ENCODE measurements at regions not wholly inside any gene's neighbourhood (a gene's known extent, or its start where the extent isn't known, plus 50 kb on each side); places are given as distances from the start of the nearest gene placed in this dataset.

- DNase-seq: no peak
- Histone ChIP-seq H3K9ac (ENCODE audit: low read length) (no peak overlapping the region), H3K27me3 (replicated peaks; ENCODE audit: insufficient read depth, low read length) (no peaks in the 10 kb centered on the region), H3F3A (ENCODE audit: insufficient read depth, low read length) (no peaks in the 10 kb centered on the region), H3K79me2 (ENCODE audit: low read length) (no peaks in the 10 kb centered on the region), H3K9me2 (replicated peaks; ENCODE audit: insufficient read depth, low read length) (no peaks in the 10 kb centered on the region), H3K9me3 (replicated peaks; ENCODE audit: insufficient read depth, low read length) (no peaks in the 10 kb centered on the region), H2AFZ (ENCODE audit: low read length) (no peak overlapping the region), H3K4me2 (ENCODE audit: low read depth, low read length) (no peak overlapping the region), H4K20me1 (ENCODE audit: insufficient read depth, low read length) (no peaks in the 10 kb centered on the region), H3K36me3 (replicated peaks; ENCODE audit: insufficient read depth, low read length) (no peaks in the 10 kb centered on the region), H3K27ac (ENCODE audit: low read length) (no peak overlapping the region), H3K4me3 (ENCODE audit: low read length) (no peak overlapping the region), H3K4me1 (ENCODE audit: low read length) (peaks cover 9% of the 10 kb centered on the region; the same call in 1 of the 2 replicates)
- TF ChIP-seq EZH2phosphoT487 (IDR thresholded peaks at IDR 0.05; ENCODE audit: low read length): no peak
- TF ChIP-seq CTCF (IDR thresholded peaks at IDR 0.05; ENCODE audit: low read length): no peak
- no peak for TF ChIP-seq EZH2 (optimal IDR thresholded peaks at IDR 0.05; ENCODE audit: low read depth, low read length)
These were observed 680.3 kb downstream of the LRRIQ3 start for GRCh38 chr1:73517603-73518191.

- Histone ChIP-seq H3K27me3 (replicated peaks; ENCODE audit: insufficient read depth, low read length) (no peaks in the 10 kb centered on the region), H3K9ac (ENCODE audit: low read length) (no peak overlapping the region), H3K4me2 (ENCODE audit: low read depth, low read length) (no peak overlapping the region), H3F3A (ENCODE audit: insufficient read depth, low read length) (no peaks in the 10 kb centered on the region), H3K79me2 (ENCODE audit: low read length) (no peaks in the 10 kb centered on the region), H3K4me3 (ENCODE audit: low read length) (no peak overlapping the region), H3K9me2 (replicated peaks; ENCODE audit: insufficient read depth, low read length) (no peaks in the 10 kb centered on the region), H2AFZ (ENCODE audit: low read length) (no peak overlapping the region), H3K27ac (ENCODE audit: low read length) (no peak overlapping the region), H4K20me1 (ENCODE audit: insufficient read depth, low read length) (no peaks in the 10 kb centered on the region), H3K9me3 (replicated peaks; ENCODE audit: insufficient read depth, low read length) (no peaks in the 10 kb centered on the region), H3K4me1 (ENCODE audit: low read length) (peaks cover 9% of the 10 kb centered on the region; the same call in 1 of the 2 replicates), H3K36me3 (replicated peaks; ENCODE audit: insufficient read depth, low read length) (no peaks in the 10 kb centered on the region)
- DNase-seq: no peak
- no peak for TF ChIP-seq EZH2 (optimal IDR thresholded peaks at IDR 0.05; ENCODE audit: low read depth, low read length)
- no peak for TF ChIP-seq EZH2phosphoT487 (IDR thresholded peaks at IDR 0.05; ENCODE audit: low read length)
- no peak for TF ChIP-seq CTCF (IDR thresholded peaks at IDR 0.05; ENCODE audit: low read length)
These were observed 681.5 kb downstream of the LRRIQ3 start for GRCh38 chr1:73516451-73516850.

GRCh38 chr1:73511038-73511437, 686.9 kb downstream of the LRRIQ3 start:
- Histone ChIP-seq H3K79me2 (ENCODE audit: low read length) (no peaks in the 10 kb centered on the region), H3K4me2 (ENCODE audit: low read depth, low read length) (no peak overlapping the region), H3K9me2 (replicated peaks; ENCODE audit: insufficient read depth, low read length) (no peaks in the 10 kb centered on the region), H3K4me3 (ENCODE audit: low read length) (no peak overlapping the region), H2AFZ (ENCODE audit: low read length) (no peak overlapping the region), H3K4me1 (ENCODE audit: low read length) (peaks cover 9% of the 10 kb centered on the region; the same call in 1 of the 2 replicates), H3K36me3 (replicated peaks; ENCODE audit: insufficient read depth, low read length) (no peaks in the 10 kb centered on the region), H3K27me3 (replicated peaks; ENCODE audit: insufficient read depth, low read length) (no peaks in the 10 kb centered on the region), H3K27ac (ENCODE audit: low read length) (no peak overlapping the region), H3K9me3 (replicated peaks; ENCODE audit: insufficient read depth, low read length) (no peaks in the 10 kb centered on the region), H4K20me1 (ENCODE audit: insufficient read depth, low read length) (no peaks in the 10 kb centered on the region), H3F3A (ENCODE audit: insufficient read depth, low read length) (no peaks in the 10 kb centered on the region), H3K9ac (ENCODE audit: low read length) (no peak overlapping the region)
- DNase-seq: no peak
- TF ChIP-seq CTCF (IDR thresholded peaks at IDR 0.05; ENCODE audit: low read length) (no peak), EZH2phosphoT487 (IDR thresholded peaks at IDR 0.05; ENCODE audit: low read length) (no peak), EZH2 (optimal IDR thresholded peaks at IDR 0.05; ENCODE audit: low read depth, low read length) (no peak)
